ENCODE measurements at regions not wholly inside any gene's neighbourhood (a gene's known extent, or its start where the extent isn't known, plus 50 kb on each side); places are given as distances from the start of the nearest gene placed in this dataset.

- Histone ChIP-seq H3K9ac (ENCODE audit: low read depth, low read length, poor library complexity) (no peak overlapping the region), H3K4me1 (ENCODE audit: control insufficient read depth in 2 of 2, insufficient read depth in 1 of 2, low read depth in 1 of 2, low read length in 2 of 2) (peaks cover 1 to 6% of the 10 kb centered on the region in 2 donors), H3K4me2 (ENCODE audit: insufficient read depth, low read length, poor library complexity, severe bottlenecking) (no peak overlapping the region), H3K9me3 (replicated peaks in 1 of 2; ENCODE audit: control insufficient read depth in 2 of 2, insufficient read depth in 1 of 2, low read depth in 1 of 2, low read length in 2 of 2) (no peaks in the 10 kb centered on the region), H3K18ac (ENCODE audit: low read length) (no peak overlapping the region), H3K27ac (replicated peaks; ENCODE audit: low read length) (no peak overlapping the region), H2AFZ (ENCODE audit: low read length) (peak overlapping the region; percentile 27), H3K4me3 (ENCODE audit: low read length in 2 of 2) (no peak overlapping the region), H3K4ac (ENCODE audit: low read length) (no peak overlapping the region), H3K23ac (ENCODE audit: low read depth, low read length, poor library complexity) (no peak overlapping the region), H2BK12ac (ENCODE audit: low read length) (no peak overlapping the region), H3K36me3 (replicated peaks in 1 of 2; ENCODE audit: control insufficient read depth in 2 of 2, insufficient read depth in 2 of 2, low read length in 2 of 2) (no peaks in the 10 kb centered on the region), H3K27me3 (ENCODE audit: control insufficient read depth in 3 of 3, insufficient read depth in 3 of 3, low read depth in 1 of 3, low read length in 3 of 3) (no peaks in the 10 kb centered on the region), H4K91ac (ENCODE audit: low read depth, low read length, poor library complexity) (no peak overlapping the region), H2BK120ac (ENCODE audit: low read depth, low read length) (no peak overlapping the region), H3K79me1 (ENCODE audit: low read depth, low read length) (no peaks in the 10 kb centered on the region), H4K8ac (ENCODE audit: low read depth, low read length) (no peak overlapping the region), H2BK15ac (ENCODE audit: low read length) (no peak overlapping the region), H3K14ac (ENCODE audit: low read length) (no peak overlapping the region), H2AK5ac (ENCODE audit: low read depth, low read length) (no peak overlapping the region), H2BK5ac (ENCODE audit: low read length) (no peak overlapping the region)
- no peak for DNase-seq (ENCODE audit: low spot score)
- no CpG with 5 or more reads among the region's 1 CpG for WGBS, 2 donors (ENCODE audit: extremely low coverage in 2 of 2, insufficient read length in 2 of 2, insufficient replicate concordance in 1 of 2)
These were observed 75.8 kb upstream of the PCDH18 start for GRCh38 chr4:137608085-137608484.

GRCh38 chr4:137602436-137602835 lies 70.1 kb upstream of the PCDH18 start:
- no peak for DNase-seq (ENCODE audit: low spot score)
- no CpG with 5 or more reads among the region's 2 CpGs for WGBS, 2 donors (ENCODE audit: extremely low coverage in 2 of 2, insufficient read length in 2 of 2, insufficient replicate concordance in 1 of 2)
- Histone ChIP-seq H3K79me1 (ENCODE audit: low read depth, low read length) (no peaks in the 10 kb centered on the region), H2BK5ac (ENCODE audit: low read length) (no peak overlapping the region), H4K91ac (ENCODE audit: low read depth, low read length, poor library complexity) (no peak overlapping the region), H2BK12ac (ENCODE audit: low read length) (no peak overlapping the region), H3K4me2 (ENCODE audit: insufficient read depth, low read length, poor library complexity, severe bottlenecking) (no peak overlapping the region), H3K36me3 (replicated peaks in 1 of 2; ENCODE audit: control insufficient read depth in 2 of 2, insufficient read depth in 2 of 2, low read length in 2 of 2) (no peaks in the 10 kb centered on the region), H3K14ac (ENCODE audit: low read length) (no peak overlapping the region), H3K4me1 (ENCODE audit: control insufficient read depth in 2 of 2, insufficient read depth in 1 of 2, low read depth in 1 of 2, low read length in 2 of 2) (peaks cover 0 to 17% of the 10 kb centered on the region in 2 donors), H3K27ac (replicated peaks; ENCODE audit: low read length) (no peak overlapping the region), H3K9me3 (replicated peaks in 1 of 2; ENCODE audit: control insufficient read depth in 2 of 2, insufficient read depth in 1 of 2, low read depth in 1 of 2, low read length in 2 of 2) (no peaks in the 10 kb centered on the region), H2AFZ (ENCODE audit: low read length) (peak overlapping the region; percentile 0), H3K9ac (ENCODE audit: low read depth, low read length, poor library complexity) (no peak overlapping the region), H3K18ac (ENCODE audit: low read length) (no peak overlapping the region), H3K4me3 (ENCODE audit: low read length in 2 of 2) (no peak overlapping the region), H3K4ac (ENCODE audit: low read length) (no peak overlapping the region), H2BK120ac (ENCODE audit: low read depth, low read length) (no peak overlapping the region), H3K27me3 (ENCODE audit: control insufficient read depth in 3 of 3, insufficient read depth in 3 of 3, low read depth in 1 of 3, low read length in 3 of 3) (no peaks in the 10 kb centered on the region), H2BK15ac (ENCODE audit: low read length) (no peak overlapping the region), H3K23ac (ENCODE audit: low read depth, low read length, poor library complexity) (no peak overlapping the region), H4K8ac (ENCODE audit: low read depth, low read length) (no peak overlapping the region), H2AK5ac (ENCODE audit: low read depth, low read length) (no peak overlapping the region)

- Histone ChIP-seq H2AFZ (ENCODE audit: low read length) (peak overlapping the region; percentile 0), H3K36me3 (replicated peaks in 1 of 2; ENCODE audit: control insufficient read depth in 2 of 2, insufficient read depth in 2 of 2, low read length in 2 of 2) (no peaks in the 10 kb centered on the region), H3K4me2 (ENCODE audit: insufficient read depth, low read length, poor library complexity, severe bottlenecking) (no peak overlapping the region), H3K23ac (ENCODE audit: low read depth, low read length, poor library complexity) (no peak overlapping the region), H3K4me3 (ENCODE audit: low read length in 2 of 2) (no peak overlapping the region), H3K27ac (replicated peaks; ENCODE audit: low read length) (no peak overlapping the region), H3K4me1 (ENCODE audit: control insufficient read depth in 2 of 2, insufficient read depth in 1 of 2, low read depth in 1 of 2, low read length in 2 of 2) (peaks cover 0 to 17% of the 10 kb centered on the region in 2 donors), H4K91ac (ENCODE audit: low read depth, low read length, poor library complexity) (no peak overlapping the region), H2BK15ac (ENCODE audit: low read length) (no peak overlapping the region), H3K27me3 (ENCODE audit: control insufficient read depth in 3 of 3, insufficient read depth in 3 of 3, low read depth in 1 of 3, low read length in 3 of 3) (no peaks in the 10 kb centered on the region), H4K8ac (ENCODE audit: low read depth, low read length) (no peak overlapping the region), H2BK12ac (ENCODE audit: low read length) (no peak overlapping the region), H3K79me1 (ENCODE audit: low read depth, low read length) (no peaks in the 10 kb centered on the region), H2BK120ac (ENCODE audit: low read depth, low read length) (no peak overlapping the region), H2AK5ac (ENCODE audit: low read depth, low read length) (no peak overlapping the region), H3K14ac (ENCODE audit: low read length) (no peak overlapping the region), H3K4ac (ENCODE audit: low read length) (no peak overlapping the region), H3K18ac (ENCODE audit: low read length) (no peak overlapping the region), H2BK5ac (ENCODE audit: low read length) (no peak overlapping the region), H3K9me3 (replicated peaks in 1 of 2; ENCODE audit: control insufficient read depth in 2 of 2, insufficient read depth in 1 of 2, low read depth in 1 of 2, low read length in 2 of 2) (no peaks in the 10 kb centered on the region), H3K9ac (ENCODE audit: low read depth, low read length, poor library complexity) (no peak overlapping the region)
- no peak for DNase-seq (ENCODE audit: low spot score)
- WGBS, 2 donors (ENCODE audit: extremely low coverage in 2 of 2, insufficient read length in 2 of 2, insufficient replicate concordance in 1 of 2) = no CpG with 5 or more reads among the region's 1 CpG
These were observed 69.6 kb upstream of the PCDH18 start for GRCh38 chr4:137601934-137602333.

- Histone ChIP-seq H4K8ac (ENCODE audit: low read depth, low read length) (no peak overlapping the region), H3K14ac (ENCODE audit: low read length) (no peak overlapping the region), H2BK15ac (ENCODE audit: low read length) (no peak overlapping the region), H2AK5ac (ENCODE audit: low read depth, low read length) (no peak overlapping the region), H3K4ac (ENCODE audit: low read length) (no peak overlapping the region), H4K91ac (ENCODE audit: low read depth, low read length, poor library complexity) (no peak overlapping the region), H3K4me1 (ENCODE audit: control insufficient read depth in 2 of 2, insufficient read depth in 1 of 2, low read depth in 1 of 2, low read length in 2 of 2) (peaks cover 0 to 17% of the 10 kb centered on the region in 2 donors), H3K9ac (ENCODE audit: low read depth, low read length, poor library complexity) (no peak overlapping the region), H3K27me3 (ENCODE audit: control insufficient read depth in 3 of 3, insufficient read depth in 3 of 3, low read depth in 1 of 3, low read length in 3 of 3) (no peaks in the 10 kb centered on the region), H2BK5ac (ENCODE audit: low read length) (no peak overlapping the region), H2BK12ac (ENCODE audit: low read length) (no peak overlapping the region), H3K23ac (ENCODE audit: low read depth, low read length, poor library complexity) (no peak overlapping the region), H2BK120ac (ENCODE audit: low read depth, low read length) (no peak overlapping the region), H3K27ac (replicated peaks; ENCODE audit: low read length) (no peak overlapping the region), H3K36me3 (replicated peaks in 1 of 2; ENCODE audit: control insufficient read depth in 2 of 2, insufficient read depth in 2 of 2, low read length in 2 of 2) (no peaks in the 10 kb centered on the region), H3K18ac (ENCODE audit: low read length) (no peak overlapping the region), H3K79me1 (ENCODE audit: low read depth, low read length) (no peaks in the 10 kb centered on the region), H2AFZ (ENCODE audit: low read length) (no peak overlapping the region), H3K4me2 (ENCODE audit: insufficient read depth, low read length, poor library complexity, severe bottlenecking) (no peak overlapping the region), H3K9me3 (replicated peaks in 1 of 2; ENCODE audit: control insufficient read depth in 2 of 2, insufficient read depth in 1 of 2, low read depth in 1 of 2, low read length in 2 of 2) (no peaks in the 10 kb centered on the region), H3K4me3 (ENCODE audit: low read length in 2 of 2) (no peak overlapping the region)
- WGBS, 2 donors (ENCODE audit: extremely low coverage in 2 of 2, insufficient read length in 2 of 2, insufficient replicate concordance in 1 of 2) = no CpG with 5 or more reads among the region's 1 CpG
- DNase-seq (ENCODE audit: low spot score) = no peak
These were observed 67.4 kb upstream of the PCDH18 start for GRCh38 chr4:137599734-137600133.

Measured in neuronal stem cell (in vitro differentiated cells).